PC-3 (cell line): ENCODE measurements at regions not wholly inside any gene's neighbourhood (a gene's known extent, or its start where the extent isn't known, plus 50 kb on each side); places are given as distances from the start of the nearest gene placed in this dataset.

Experiments
- CTCF ChIP-seq: fragments of 300-600 bp; sonication (generic); conservative IDR thresholded peaks from 2 replicates; pipeline ENCODE4 v1.5.1; 2017; ENCODE audit warnings: antibody characterized with exemption, low read depth, mild to moderate bottlenecking, low read length
- EZH2 ChIP-seq: fragments of 300-600 bp; sonication (generic); IDR thresholded peaks from one replicate; pipeline ENCODE4 v1.6.1; 2017; ENCODE audit warnings: antibody characterized with exemption, mild to moderate bottlenecking, low read length; ENCODE audit not compliant: unreplicated experiment

- TF ChIP-seq CTCF = no peak
- no peak for TF ChIP-seq EZH2
Observed at GRCh38 chr15:70463453-70463834, 299.9 kb downstream of the UACA start.
